ENCODE measurements at regions not wholly inside any gene's neighbourhood (a gene's known extent, or its start where the extent isn't known, plus 50 kb on each side); places are given as distances from the start of the nearest gene placed in this dataset.

- TF ChIP-seq CTCF (IDR thresholded peaks at IDR 0.05) (no peak), POLR2A (IDR thresholded peaks at IDR 0.05) (no peak)
These were observed 142.1 kb upstream of the TBX18 start for GRCh38 chr6:84906514-84906913.

Measured in sigmoid colon (tissue), 3 donors.